ENCODE measurements at regions not wholly inside any gene's neighbourhood (a gene's known extent, or its start where the extent isn't known, plus 50 kb on each side); places are given as distances from the start of the nearest gene placed in this dataset.

DNA sequence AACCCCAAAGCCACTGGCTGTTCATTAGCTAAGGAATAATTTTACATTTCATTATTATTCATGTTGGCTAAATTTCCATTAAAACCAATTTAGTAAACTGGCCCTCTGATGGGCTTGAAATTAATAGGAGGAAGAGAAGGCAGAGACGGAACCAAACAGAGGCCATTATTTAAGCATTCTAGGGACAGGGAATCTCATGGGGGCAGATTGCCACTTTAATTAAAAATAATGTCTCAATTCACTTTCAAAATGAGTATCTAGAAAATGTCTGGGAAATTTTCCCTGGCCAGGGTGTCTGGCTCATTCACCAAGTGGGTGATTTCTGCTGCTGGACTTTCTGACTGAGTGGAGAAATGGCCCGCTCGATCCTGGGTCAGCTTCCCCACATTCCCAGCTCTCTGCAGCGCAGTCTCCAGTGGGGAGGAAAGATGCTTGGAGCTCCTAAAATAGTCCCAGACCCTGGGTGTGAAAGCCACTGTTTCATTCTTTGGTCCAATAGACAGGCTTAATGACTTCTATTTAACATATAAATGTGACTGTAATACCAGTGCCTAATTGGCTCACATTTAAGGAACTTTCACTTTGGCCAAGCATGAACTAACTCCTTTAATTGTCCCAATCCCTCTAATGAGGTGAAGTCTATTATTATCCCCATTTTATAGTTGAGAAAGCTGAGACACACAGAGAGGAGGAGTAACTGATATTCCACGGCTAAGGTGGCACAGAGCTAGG lies 64.3 kb downstream of the IRX6 start:
- TF ChIP-seq, protein P1, sequence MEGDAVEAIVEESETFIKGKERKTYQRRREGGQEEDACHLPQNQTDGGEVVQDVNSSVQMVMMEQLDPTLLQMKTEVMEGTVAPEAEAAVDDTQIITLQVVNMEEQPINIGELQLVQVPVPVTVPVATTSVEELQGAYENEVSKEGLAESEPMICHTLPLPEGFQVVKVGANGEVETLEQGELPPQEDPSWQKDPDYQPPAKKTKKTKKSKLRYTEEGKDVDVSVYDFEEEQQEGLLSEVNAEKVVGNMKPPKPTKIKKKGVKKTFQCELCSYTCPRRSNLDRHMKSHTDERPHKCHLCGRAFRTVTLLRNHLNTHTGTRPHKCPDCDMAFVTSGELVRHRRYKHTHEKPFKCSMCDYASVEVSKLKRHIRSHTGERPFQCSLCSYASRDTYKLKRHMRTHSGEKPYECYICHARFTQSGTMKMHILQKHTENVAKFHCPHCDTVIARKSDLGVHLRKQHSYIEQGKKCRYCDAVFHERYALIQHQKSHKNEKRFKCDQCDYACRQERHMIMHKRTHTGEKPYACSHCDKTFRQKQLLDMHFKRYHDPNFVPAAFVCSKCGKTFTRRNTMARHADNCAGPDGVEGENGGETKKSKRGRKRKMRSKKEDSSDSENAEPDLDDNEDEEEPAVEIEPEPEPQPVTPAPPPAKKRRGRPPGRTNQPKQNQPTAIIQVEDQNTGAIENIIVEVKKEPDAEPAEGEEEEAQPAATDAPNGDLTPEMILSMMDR (IDR thresholded peaks at IDR 0.05; ENCODE audit: poor library complexity) = no peak
- TF ChIP-seq EZH2phosphoT487 (IDR thresholded peaks at IDR 0.05; ENCODE audit: low read depth, severe bottlenecking, unreplicated experiment) (no peak), EZH2 (IDR thresholded peaks at IDR 0.05; ENCODE audit: borderline replicate concordance) (no peak)

Measured in hepatocyte (in vitro differentiated cells).